BE2C (cell line): ENCODE measurements at regions not wholly inside any gene's neighbourhood (a gene's known extent, or its start where the extent isn't known, plus 50 kb on each side); places are given as distances from the start of the nearest gene placed in this dataset.

ENCODE experiments used
- DNase-seq: peaks from one replicate; pipeline ENCODE4 v3.0.0-alpha.2; 2020
- H3K27me3 ChIP-seq: fragments of 250-450 bp; sonication (Bioruptor Pico); 2 replicates; pipeline ENCODE4 v1.5.1; 2020; ENCODE audit warnings: mild to moderate bottlenecking
- H3K36me3 ChIP-seq: fragments of 250-450 bp; sonication (Bioruptor Pico); 2 replicates; pipeline ENCODE4 v1.5.1; 2020; ENCODE audit warnings: mild to moderate bottlenecking
- H3K4me1 ChIP-seq: fragments of 250-450 bp; sonication (Bioruptor Pico); 2 replicates; pipeline ENCODE4 v1.5.1; 2020
- H3K4me3 ChIP-seq: 2 replicates; pipeline ENCODE4 v1.5.1; 2011; ENCODE audit warnings: low read depth, low read length
- H3K9me3 ChIP-seq: fragments of 250-450 bp; sonication (Bioruptor Pico); 2 replicates; pipeline ENCODE4 v1.5.1; 2020
- TF ChIP-seq, protein P1 (sequence below): IDR thresholded peaks from 2 replicates; pipeline ENCODE4 v1.5.1; 2012; ENCODE audit warnings: mild to moderate bottlenecking, low read depth, low read length

DNA sequence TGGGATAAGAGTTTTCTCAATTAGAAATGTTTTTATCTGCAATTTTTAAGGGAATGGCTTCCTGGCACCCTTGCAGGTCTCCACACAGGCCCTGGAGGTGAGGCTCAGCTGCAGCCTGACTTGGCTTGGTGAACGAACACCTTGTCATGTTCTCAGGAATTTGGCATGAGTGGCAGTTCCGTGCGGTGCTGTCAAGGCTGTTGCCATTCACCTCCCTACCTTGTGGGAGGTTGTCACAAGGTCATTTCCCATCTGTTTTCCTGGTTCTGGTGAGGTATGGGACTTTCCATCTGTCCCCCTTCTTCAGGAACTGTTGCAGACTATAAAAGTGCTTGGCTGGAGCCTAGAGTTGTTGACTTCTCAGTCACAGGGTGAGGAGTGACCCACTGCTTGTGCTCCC is 82.9 kb downstream of the ELOVL4 start:
- H3K4me3 ChIP-seq = no peak overlapping the region
- peaks cover 19% of the 10 kb centered on the region for H3K4me1 ChIP-seq
- TF ChIP-seq, protein P1, sequence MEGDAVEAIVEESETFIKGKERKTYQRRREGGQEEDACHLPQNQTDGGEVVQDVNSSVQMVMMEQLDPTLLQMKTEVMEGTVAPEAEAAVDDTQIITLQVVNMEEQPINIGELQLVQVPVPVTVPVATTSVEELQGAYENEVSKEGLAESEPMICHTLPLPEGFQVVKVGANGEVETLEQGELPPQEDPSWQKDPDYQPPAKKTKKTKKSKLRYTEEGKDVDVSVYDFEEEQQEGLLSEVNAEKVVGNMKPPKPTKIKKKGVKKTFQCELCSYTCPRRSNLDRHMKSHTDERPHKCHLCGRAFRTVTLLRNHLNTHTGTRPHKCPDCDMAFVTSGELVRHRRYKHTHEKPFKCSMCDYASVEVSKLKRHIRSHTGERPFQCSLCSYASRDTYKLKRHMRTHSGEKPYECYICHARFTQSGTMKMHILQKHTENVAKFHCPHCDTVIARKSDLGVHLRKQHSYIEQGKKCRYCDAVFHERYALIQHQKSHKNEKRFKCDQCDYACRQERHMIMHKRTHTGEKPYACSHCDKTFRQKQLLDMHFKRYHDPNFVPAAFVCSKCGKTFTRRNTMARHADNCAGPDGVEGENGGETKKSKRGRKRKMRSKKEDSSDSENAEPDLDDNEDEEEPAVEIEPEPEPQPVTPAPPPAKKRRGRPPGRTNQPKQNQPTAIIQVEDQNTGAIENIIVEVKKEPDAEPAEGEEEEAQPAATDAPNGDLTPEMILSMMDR = no peak
- no peaks in the 10 kb centered on the region for H3K27me3 ChIP-seq
- no peaks in the 10 kb centered on the region for H3K9me3 ChIP-seq
- DNase-seq = no peak
- no peaks in the 10 kb centered on the region for H3K36me3 ChIP-seq

DNA sequence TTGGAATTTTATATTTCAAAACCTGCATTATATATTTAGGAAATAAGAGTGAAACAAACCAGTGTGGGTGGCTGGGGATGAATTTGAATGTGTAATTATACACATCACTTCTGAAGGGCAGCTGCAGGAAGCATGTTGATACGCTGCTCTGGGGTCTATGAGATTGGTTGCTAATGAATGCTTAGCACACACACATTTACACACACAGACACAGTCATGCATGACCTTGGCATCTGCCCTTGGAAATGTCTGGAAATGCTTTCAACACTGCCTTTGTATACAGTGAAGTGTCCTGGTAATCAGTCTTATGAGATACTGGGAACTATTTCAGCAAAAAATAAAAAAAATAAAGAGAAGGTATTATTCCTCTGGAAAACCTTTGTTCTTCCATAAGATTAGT is 83.4 kb downstream of the ELOVL4 start:
- Histone ChIP-seq H3K27me3 (no peaks in the 10 kb centered on the region), H3K36me3 (no peaks in the 10 kb centered on the region), H3K9me3 (no peaks in the 10 kb centered on the region), H3K4me3 (no peak overlapping the region), H3K4me1 (peaks cover 15% of the 10 kb centered on the region)
- TF ChIP-seq, protein P1 = no peak
- DNase-seq = no peak

DNA sequence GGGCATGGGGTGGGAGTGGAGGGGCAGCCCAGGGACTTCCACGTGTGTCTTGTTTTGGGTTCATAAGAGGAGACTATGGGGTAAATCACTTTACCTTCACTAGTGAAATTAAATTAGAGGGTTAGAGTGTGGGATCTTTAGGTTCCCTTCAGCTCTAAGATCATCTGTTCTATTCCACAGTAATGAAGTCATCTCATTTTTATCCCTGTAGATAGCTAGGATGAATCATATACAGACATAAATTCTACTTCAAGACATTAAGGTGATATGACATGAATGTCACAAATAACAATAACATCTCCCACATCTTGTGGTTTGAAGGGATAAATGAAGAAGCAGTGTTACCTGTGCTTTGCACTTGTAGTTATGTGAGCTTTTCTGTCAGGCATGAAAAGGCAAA is 83.8 kb downstream of the ELOVL4 start:
- H3K9me3 ChIP-seq = no peaks in the 10 kb centered on the region
- no peak overlapping the region for H3K4me3 ChIP-seq
- no peaks in the 10 kb centered on the region for H3K27me3 ChIP-seq
- H3K36me3 ChIP-seq = no peaks in the 10 kb centered on the region
- TF ChIP-seq, protein P1 = no peak
- DNase-seq = no peak
- H3K4me1 ChIP-seq = peaks cover 15% of the 10 kb centered on the region

DNA sequence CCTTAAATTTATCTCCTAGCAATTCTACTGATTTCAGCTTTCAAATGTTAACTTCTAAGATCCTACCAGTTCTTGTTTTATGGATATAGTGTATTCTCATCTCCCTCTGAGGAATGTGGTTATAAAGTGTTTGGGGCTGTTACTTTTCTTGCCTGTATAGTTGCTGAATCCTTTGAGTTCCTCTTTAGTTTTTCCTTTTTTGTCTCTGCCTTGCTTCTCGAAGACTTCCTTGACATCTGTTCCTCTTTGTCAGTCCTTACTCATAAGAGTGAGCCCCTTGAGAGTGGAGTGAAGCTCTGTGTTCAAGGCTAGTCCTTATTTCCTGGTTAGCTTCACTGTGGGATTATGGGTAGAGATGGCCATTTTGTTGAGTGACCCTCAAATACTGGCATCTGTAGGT is 84.6 kb downstream of the ELOVL4 start:
- DNase-seq = no peak
- H3K27me3 ChIP-seq = no peaks in the 10 kb centered on the region
- peaks cover 15% of the 10 kb centered on the region for H3K4me1 ChIP-seq
- H3K36me3 ChIP-seq = no peaks in the 10 kb centered on the region
- H3K9me3 ChIP-seq = no peaks in the 10 kb centered on the region
- TF ChIP-seq, protein P1 = no peak
- no peak overlapping the region for H3K4me3 ChIP-seq

DNA sequence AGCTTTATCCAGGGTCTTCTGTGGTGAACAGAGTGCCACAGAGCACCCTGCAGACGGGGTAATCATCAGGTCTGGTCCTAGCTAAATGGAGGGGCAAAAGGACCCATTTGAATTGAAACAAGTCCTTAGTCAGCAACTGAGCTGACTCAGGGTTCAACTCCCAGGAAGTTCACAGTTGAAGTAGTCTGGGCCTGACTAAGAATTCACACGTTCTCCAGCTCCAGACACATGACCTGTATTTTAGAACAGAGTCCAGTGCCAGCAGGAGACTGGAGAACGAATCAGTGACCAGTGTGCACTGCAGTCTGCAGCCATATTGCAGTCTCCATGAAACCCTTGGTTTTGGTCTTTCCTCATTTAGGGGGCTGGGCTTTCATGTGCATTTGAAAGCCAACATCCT is 85.2 kb downstream of the ELOVL4 start:
- Histone ChIP-seq H3K9me3 (no peaks in the 10 kb centered on the region), H3K27me3 (no peaks in the 10 kb centered on the region), H3K4me3 (no peak overlapping the region), H3K36me3 (no peaks in the 10 kb centered on the region), H3K4me1 (peaks cover 15% of the 10 kb centered on the region)
- TF ChIP-seq, protein P1 = no peak
- DNase-seq = no peak

DNA sequence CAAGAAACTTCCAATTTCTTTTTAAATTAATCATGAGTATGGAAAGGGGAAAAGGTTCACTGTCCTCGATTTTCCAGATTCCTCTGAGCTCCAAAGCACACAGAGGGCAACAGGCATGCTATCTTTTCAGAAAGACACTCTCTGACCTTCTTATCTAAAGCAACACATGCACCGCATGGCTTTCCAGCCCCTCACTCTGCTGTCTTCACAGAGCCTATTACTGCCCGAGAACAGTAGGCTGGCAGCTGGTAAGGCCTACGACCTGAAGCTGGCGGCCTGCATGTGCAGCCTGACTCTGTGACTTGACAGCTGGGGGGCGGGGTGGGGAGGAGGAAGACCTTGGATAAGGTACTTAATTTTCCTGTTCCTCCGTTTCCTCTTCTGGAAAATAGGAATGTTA is 86.3 kb downstream of the ELOVL4 start:
- H3K4me3 ChIP-seq = no peak overlapping the region
- H3K27me3 ChIP-seq = no peaks in the 10 kb centered on the region
- TF ChIP-seq, protein P1 = no peak
- H3K9me3 ChIP-seq = no peaks in the 10 kb centered on the region
- H3K36me3 ChIP-seq = no peaks in the 10 kb centered on the region
- peaks cover 8% of the 10 kb centered on the region for H3K4me1 ChIP-seq
- peak; percentile 14 for DNase-seq
